H9 (cell line): ENCODE measurements at regions not wholly inside any gene's neighbourhood (a gene's known extent, or its start where the extent isn't known, plus 50 kb on each side); places are given as distances from the start of the nearest gene placed in this dataset.

Experiments
- DNase-seq: peaks from one replicate; pipeline ENCODE4 v3.0.0-alpha.2; 2017
- H2AFZ ChIP-seq: one replicate; pipeline ENCODE4 v1.6.1; 2013; ENCODE audit warnings: mild to moderate bottlenecking, low read length, control low read depth, moderate library complexity
- H2AK5ac ChIP-seq: 2 replicates; pipeline ENCODE4 v1.6.1; 2013; ENCODE audit warnings: low read length, control low read depth, mixed read lengths; ENCODE audit not compliant: insufficient read length
- H2BK120ac ChIP-seq: one replicate; pipeline ENCODE4 v1.6.1; 2013; ENCODE audit warnings: low read depth, mild to moderate bottlenecking, low read length, control low read depth, inconsistent platforms; ENCODE audit not compliant: poor library complexity, severe bottlenecking
- H2BK12ac ChIP-seq: 2 replicates; pipeline ENCODE4 v1.6.1; 2013; ENCODE audit warnings: low read length, control low read depth, mixed read lengths, low read depth; ENCODE audit not compliant: insufficient read length
- H2BK15ac ChIP-seq: 2 replicates; pipeline ENCODE4 v1.6.1; 2013; ENCODE audit warnings: low read depth, low read length, control low read depth
- H2BK20ac ChIP-seq: one replicate; pipeline ENCODE4 v1.6.1; 2013; ENCODE audit warnings: low read depth, mild to moderate bottlenecking, low read length, control low read depth, inconsistent platforms; ENCODE audit not compliant: poor library complexity, severe bottlenecking
- H2BK5ac ChIP-seq: 2 replicates; pipeline ENCODE4 v1.6.1; 2013; ENCODE audit warnings: low read length, control low read depth, mixed read lengths; ENCODE audit not compliant: insufficient read length
- H3K14ac ChIP-seq: 2 replicates; pipeline ENCODE4 v1.6.1; 2013; ENCODE audit warnings: low read length, control low read depth; ENCODE audit not compliant: insufficient read depth
- H3K18ac ChIP-seq: 2 replicates; pipeline ENCODE4 v1.6.1; 2013; ENCODE audit warnings: low read depth, mild to moderate bottlenecking, mixed read lengths, low read length, control low read depth; ENCODE audit not compliant: insufficient read length
- H3K23ac ChIP-seq: 2 replicates; pipeline ENCODE4 v1.6.1; 2013; ENCODE audit warnings: low read length, control low read depth, mixed read lengths, low read depth; ENCODE audit not compliant: insufficient read length
- H3K23me2 ChIP-seq: 2 replicates; pipeline ENCODE4 v1.6.1; 2013; ENCODE audit warnings: low read depth, mild to moderate bottlenecking, mixed read lengths, low read length, control low read depth; ENCODE audit not compliant: insufficient read length, poor library complexity, severe bottlenecking
- H3K27ac ChIP-seq: 2 replicates; pipeline ENCODE4 v1.5.1; 2013; ENCODE audit warnings: low read length, control low read depth, mixed read lengths, low read depth; ENCODE audit not compliant: insufficient read length
- H3K27me3 ChIP-seq: 2 replicates; pipeline ENCODE4 v1.6.1; 2013; ENCODE audit warnings: low read length, control low read depth, inconsistent platforms; ENCODE audit not compliant: insufficient read depth
- H3K4ac ChIP-seq: 2 replicates; pipeline ENCODE4 v1.6.1; 2013; ENCODE audit warnings: low read depth, mild to moderate bottlenecking, control low read depth, inconsistent platforms, low read length, moderate library complexity
- H3K4me1 ChIP-seq: 2 replicates; pipeline ENCODE4 v1.6.1; 2013; ENCODE audit warnings: low read length, control low read depth, inconsistent platforms; ENCODE audit not compliant: insufficient read depth
- H3K4me2 ChIP-seq: 2 replicates; pipeline ENCODE4 v1.6.1; 2013; ENCODE audit warnings: low read length, control low read depth, mixed read lengths; ENCODE audit not compliant: insufficient read length, insufficient read depth
- H3K56ac ChIP-seq: 2 replicates; pipeline ENCODE4 v1.6.1; 2013; ENCODE audit warnings: low read depth, mild to moderate bottlenecking, mixed read lengths, low read length, control low read depth; ENCODE audit not compliant: insufficient read length
- H3K79me1 ChIP-seq: 2 replicates; pipeline ENCODE4 v1.6.1; 2013; ENCODE audit warnings: low read depth, mild to moderate bottlenecking, moderate library complexity, low read length, control low read depth, inconsistent platforms; ENCODE audit not compliant: insufficient read depth, poor library complexity, severe bottlenecking
- H3K79me2 ChIP-seq: 2 replicates; pipeline ENCODE4 v1.6.1; 2013; ENCODE audit warnings: low read length, control low read depth, inconsistent platforms; ENCODE audit not compliant: insufficient read depth
- H3K9ac ChIP-seq: 2 replicates; pipeline ENCODE4 v1.6.1; 2013; ENCODE audit warnings: low read length, control low read depth, mixed read lengths; ENCODE audit not compliant: insufficient read length; ENCODE audit errors: extremely low read depth
- H3K9me3 ChIP-seq: one replicate; pipeline ENCODE4 v1.6.1; 2013; ENCODE audit warnings: low read depth, low read length, inconsistent platforms; ENCODE audit not compliant: control insufficient read depth
- H3T11ph ChIP-seq: one replicate; pipeline ENCODE4 v1.6.1; 2013; ENCODE audit warnings: mild to moderate bottlenecking, low read length, control low read depth, inconsistent platforms
- H4K20me1 ChIP-seq: one replicate; pipeline ENCODE4 v1.6.1; 2013; ENCODE audit not compliant: control insufficient read depth, insufficient read length, insufficient read depth
- H4K5ac ChIP-seq: 2 replicates; pipeline ENCODE4 v1.6.1; 2013; ENCODE audit warnings: low read depth, mild to moderate bottlenecking, mixed read lengths, low read length, control low read depth; ENCODE audit not compliant: insufficient read length
- H4K8ac ChIP-seq: replicated peaks from 2 replicates; pipeline ENCODE4 v1.6.1; 2013; ENCODE audit warnings: low read length, control low read depth, mixed read lengths, low read depth; ENCODE audit not compliant: insufficient read length
- H4K91ac ChIP-seq: 2 replicates; pipeline ENCODE4 v1.6.1; 2013; ENCODE audit warnings: low read depth, mild to moderate bottlenecking, moderate library complexity, mixed read lengths, low read length, control low read depth; ENCODE audit not compliant: insufficient read length
- H3K27ac Mint-ChIP-seq, 3 experiments: 2 replicates in 2 of 3; 3 replicates in 1 of 3; pipeline ENCODE4 v1.8.0; 2020 to 2021; ENCODE audit warnings: mixed read lengths in 3 of 3, mild to moderate bottlenecking in 1 of 3, moderate library complexity in 1 of 3
- H3K27me3 Mint-ChIP-seq: 2 replicates; pipeline ENCODE4 v1.8.0; 2021; ENCODE audit warnings: low read depth, mild to moderate bottlenecking, moderate library complexity, mixed read lengths
- H3K36me3 Mint-ChIP-seq, 3 experiments: 2 replicates in 2 of 3; 3 replicates in 1 of 3; pipeline ENCODE4 v1.8.0; 2020 to 2021; ENCODE audit warnings: low read depth in 3 of 3, mixed read lengths in 3 of 3; ENCODE audit not compliant: insufficient read depth in 1 of 3
- H3K4me1 Mint-ChIP-seq, 2 experiments: 2 replicates each; pipeline ENCODE4 v1.8.0; 2020; ENCODE audit warnings: mixed read lengths in 2 of 2
- H3K4me3 Mint-ChIP-seq, 2 experiments: 2 replicates in 1 of 2; 3 replicates in 1 of 2; pipeline ENCODE4 v1.8.0; 2020 to 2021; ENCODE audit warnings: mild to moderate bottlenecking in 2 of 2, mixed read lengths in 2 of 2, moderate library complexity in 1 of 2
- H3K9me3 Mint-ChIP-seq, 2 experiments: 2 replicates in 1 of 2; 3 replicates in 1 of 2; pipeline ENCODE4 v1.8.0; 2020; ENCODE audit warnings: mild to moderate bottlenecking in 2 of 2, mixed read lengths in 2 of 2, moderate library complexity in 1 of 2
- CTCF ChIP-seq: fragments of 200-600 bp; sonication (generic); conservative IDR thresholded peaks from 3 replicates; pipeline ENCODE4 v1.8.0; 2021; ENCODE audit warnings: antibody characterized with exemption, mild to moderate bottlenecking
- WGBS: extraction: QIAGEN DNeasy Blood & Tissue Kit; methylation state at CpG from one replicate; pipeline ENCODE4 v1.1.7; 2013; ENCODE audit warnings: missing lambda C conversion rate, low lambda C conversion rate, mixed read lengths; ENCODE audit not compliant: insufficient read length; ENCODE audit errors: extremely low coverage; 5-methylcytosine and 5-hydroxymethylcytosine counted together

- no peak overlapping the region for H3K18ac ChIP-seq
- H3K36me3 Mint-ChIP-seq: peaks cover 0 to 24% (median 11%) of the 10 kb centered on the region in 3 experiments; a peak in 6 of 7 replicates
- no peak for DNase-seq
- no peaks in the 10 kb centered on the region for H3K79me2 ChIP-seq
- no peak overlapping the region for H3K9ac ChIP-seq
- H3K9me3 Mint-ChIP-seq: peaks cover 0 to 2% of the 10 kb centered on the region in 2 experiments; a peak in 1 of 5 replicates
- H3K79me1 ChIP-seq: no peaks in the 10 kb centered on the region
- H2BK15ac ChIP-seq: no peak overlapping the region
- H2BK12ac ChIP-seq: no peak overlapping the region
- H3K27ac ChIP-seq: no peak overlapping the region
- H3K27me3 ChIP-seq: no peaks in the 10 kb centered on the region
- H3K27ac Mint-ChIP-seq: peak overlapping the region in 2 of 3 experiments; percentile 9 to 17; a peak in 2 of 7 replicates
- no peak for TF ChIP-seq CTCF
- H2BK20ac ChIP-seq: no peak overlapping the region
- H2AFZ ChIP-seq: no peak overlapping the region
- no peak overlapping the region for H3K4me2 ChIP-seq
- no peak overlapping the region for H2BK5ac ChIP-seq
- H3K4me1 ChIP-seq: no peaks in the 10 kb centered on the region
- H4K8ac ChIP-seq: no peak overlapping the region
- H2AK5ac ChIP-seq: no peak overlapping the region
- no peak overlapping the region for H3T11ph ChIP-seq
- no CpG with 5 or more reads among the region's 2 CpGs for WGBS
- H3K4me1 Mint-ChIP-seq: peaks cover 20 to 30% of the 10 kb centered on the region in 2 experiments
- no peaks in the 10 kb centered on the region for H3K9me3 ChIP-seq
- no peak overlapping the region for H3K4ac ChIP-seq
- H4K91ac ChIP-seq: no peak overlapping the region
- no peaks in the 10 kb centered on the region for H3K27me3 Mint-ChIP-seq
- no peak overlapping the region for H3K23ac ChIP-seq
- H3K4me3 Mint-ChIP-seq: no peak overlapping the region
- no peak overlapping the region for H4K5ac ChIP-seq
- H3K23me2 ChIP-seq: no peaks in the 10 kb centered on the region
- H2BK120ac ChIP-seq: no peak overlapping the region
- no peak overlapping the region for H3K56ac ChIP-seq
- H3K14ac ChIP-seq: no peak overlapping the region
- no peaks in the 10 kb centered on the region for H4K20me1 ChIP-seq
Observed at GRCh38 chr9:74001382-74001781, 495.8 kb upstream of the RORB start.
